ENCODE measurements at regions not wholly inside any gene's neighbourhood (a gene's known extent, or its start where the extent isn't known, plus 50 kb on each side); places are given as distances from the start of the nearest gene placed in this dataset.
"Not testable (repeated sequence)": the region's sequence is repeated elsewhere in the genome, so short reads cannot be mapped to it uniquely, and the experiment has no call there.

DNA sequence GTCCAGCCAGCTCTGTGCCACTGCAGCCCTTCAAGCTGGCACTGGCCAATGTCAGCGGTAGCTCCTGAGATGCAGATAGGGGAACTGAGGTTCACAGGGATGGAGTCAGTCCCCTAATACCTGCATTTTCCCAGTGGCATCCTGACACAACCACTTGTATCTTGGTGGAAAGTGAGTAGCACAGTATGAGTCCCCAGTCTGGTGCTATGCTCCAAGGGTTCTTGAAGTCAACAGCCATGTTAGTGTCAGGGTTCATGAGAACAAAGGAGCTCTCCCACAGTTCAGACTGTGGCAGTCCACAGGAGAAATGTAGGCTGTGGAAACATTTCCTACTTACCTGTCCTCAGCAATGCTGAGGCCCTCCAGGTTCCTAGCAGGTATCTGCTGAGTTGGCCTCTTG, 115.5 kb downstream of the ZNF736 start:
- Mint-ChIP-seq H3K27me3 (ENCODE audit: low read depth in 3 of 3) (no peaks in the 10 kb centered on the region), H3K4me3 (no peak overlapping the region), H3K9me3 (peaks cover 14 to 41% (median 28%) of the 10 kb centered on the region in 7 donors), H3K36me3 (no peaks in the 10 kb centered on the region), H3K27ac (no peak overlapping the region), H3K4me1 (no peaks in the 10 kb centered on the region)
- Histone ChIP-seq H3K4me2 (replicated peaks; ENCODE audit: extremely low read depth, low read length, poor library complexity, severe bottlenecking) (no peak overlapping the region), H3K4me3 (replicated peaks in 1 of 3; ENCODE audit: low read depth in 2 of 3, low read length in 3 of 3) (no peak overlapping the region), H3K9me3 (replicated peaks in 1 of 2; ENCODE audit: control insufficient read depth in 1 of 2, insufficient read depth in 1 of 2, low read length in 2 of 2) (peaks cover 29 to 56% of the 10 kb centered on the region in 2 donors), H3K9ac (ENCODE audit: insufficient read depth, low read length, poor library complexity, severe bottlenecking) (no peak overlapping the region), H4K20me1 (ENCODE audit: insufficient read depth, low read length) (no peaks in the 10 kb centered on the region), H3K36me3 (replicated peaks in 1 of 2; ENCODE audit: control insufficient read depth in 1 of 2, insufficient read depth in 2 of 2, low read length in 2 of 2) (no peaks in the 10 kb centered on the region), H3K79me2 (ENCODE audit: insufficient read depth, low read length) (no peaks in the 10 kb centered on the region), H3K27ac (ENCODE audit: low read depth in 1 of 2, low read length in 2 of 2) (no peak overlapping the region), H2AFZ (ENCODE audit: insufficient read depth, low read depth, low read length, poor library complexity, severe bottlenecking) (no peak overlapping the region), H3K4me1 (ENCODE audit: control insufficient read depth in 1 of 2, insufficient read depth in 2 of 2, low read length in 2 of 2) (no peaks in the 10 kb centered on the region), H3K27me3 (ENCODE audit: control insufficient read depth in 2 of 2, insufficient read depth in 2 of 2, low read length in 2 of 2) (no peaks in the 10 kb centered on the region)
- intact Hi-C loops (cut with micrococcal nuclease): no loop called here
- no CpG with 5 or more reads among the region's 1 CpG for WGBS (ENCODE audit: insufficient coverage)
- TF ChIP-seq, protein P1, sequence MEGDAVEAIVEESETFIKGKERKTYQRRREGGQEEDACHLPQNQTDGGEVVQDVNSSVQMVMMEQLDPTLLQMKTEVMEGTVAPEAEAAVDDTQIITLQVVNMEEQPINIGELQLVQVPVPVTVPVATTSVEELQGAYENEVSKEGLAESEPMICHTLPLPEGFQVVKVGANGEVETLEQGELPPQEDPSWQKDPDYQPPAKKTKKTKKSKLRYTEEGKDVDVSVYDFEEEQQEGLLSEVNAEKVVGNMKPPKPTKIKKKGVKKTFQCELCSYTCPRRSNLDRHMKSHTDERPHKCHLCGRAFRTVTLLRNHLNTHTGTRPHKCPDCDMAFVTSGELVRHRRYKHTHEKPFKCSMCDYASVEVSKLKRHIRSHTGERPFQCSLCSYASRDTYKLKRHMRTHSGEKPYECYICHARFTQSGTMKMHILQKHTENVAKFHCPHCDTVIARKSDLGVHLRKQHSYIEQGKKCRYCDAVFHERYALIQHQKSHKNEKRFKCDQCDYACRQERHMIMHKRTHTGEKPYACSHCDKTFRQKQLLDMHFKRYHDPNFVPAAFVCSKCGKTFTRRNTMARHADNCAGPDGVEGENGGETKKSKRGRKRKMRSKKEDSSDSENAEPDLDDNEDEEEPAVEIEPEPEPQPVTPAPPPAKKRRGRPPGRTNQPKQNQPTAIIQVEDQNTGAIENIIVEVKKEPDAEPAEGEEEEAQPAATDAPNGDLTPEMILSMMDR (IDR thresholded peaks at IDR 0.05): no peak
- no peak for DNase-seq

DNA sequence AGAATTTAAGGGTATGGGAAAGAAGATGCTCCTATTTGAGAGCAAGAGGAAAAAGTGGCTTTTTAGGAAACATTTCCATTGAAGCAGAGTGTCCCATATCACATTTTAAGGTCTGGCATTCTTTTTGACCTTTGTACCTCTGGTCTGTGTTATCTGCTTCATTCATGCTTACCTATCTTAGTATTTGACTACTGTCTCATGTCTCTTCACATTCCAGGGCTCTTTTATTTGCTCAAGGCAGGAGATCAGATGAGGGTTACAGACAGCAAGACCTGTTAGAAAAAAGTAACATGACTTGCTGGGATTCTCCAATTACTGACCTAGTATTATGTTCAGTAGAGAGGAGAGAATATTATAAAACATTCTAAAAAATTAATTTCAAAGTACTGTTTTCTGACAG, 111.7 kb downstream of the ZNF736 start:
- H3K4me3 Mint-ChIP-seq; H3K79me2 ChIP-seq (ENCODE audit: insufficient read depth, low read length); H4K20me1 ChIP-seq (ENCODE audit: insufficient read depth, low read length); H3K4me2 ChIP-seq (replicated peaks; ENCODE audit: extremely low read depth, low read length, poor library complexity, severe bottlenecking); H3K4me1 Mint-ChIP-seq; H3K27me3 Mint-ChIP-seq (ENCODE audit: low read depth in 3 of 3); H3K27me3 ChIP-seq (ENCODE audit: control insufficient read depth in 2 of 2, insufficient read depth in 2 of 2, low read length in 2 of 2); H3K4me1 ChIP-seq (ENCODE audit: control insufficient read depth in 1 of 2, insufficient read depth in 2 of 2, low read length in 2 of 2); H2AFZ ChIP-seq (ENCODE audit: insufficient read depth, low read depth, low read length, poor library complexity, severe bottlenecking); H3K36me3 ChIP-seq (replicated peaks in 1 of 2; ENCODE audit: control insufficient read depth in 1 of 2, insufficient read depth in 2 of 2, low read length in 2 of 2); H3K27ac Mint-ChIP-seq; H3K36me3 Mint-ChIP-seq; intact Hi-C loops (cut with micrococcal nuclease); H3K4me3 ChIP-seq (replicated peaks in 1 of 3; ENCODE audit: low read depth in 2 of 3, low read length in 3 of 3); H3K9ac ChIP-seq (ENCODE audit: insufficient read depth, low read length, poor library complexity, severe bottlenecking); H3K27ac ChIP-seq (ENCODE audit: low read depth in 1 of 2, low read length in 2 of 2); DNase-seq: not testable (repeated sequence)
- peaks cover 21 to 45% of the 10 kb centered on the region in 2 donors for H3K9me3 ChIP-seq (replicated peaks in 1 of 2; ENCODE audit: control insufficient read depth in 1 of 2, insufficient read depth in 1 of 2, low read length in 2 of 2)
- peaks cover 17 to 40% (median 32%) of the 10 kb centered on the region in 7 donors for H3K9me3 Mint-ChIP-seq

Measured in CD14-positive monocyte (primary cell).